Omental fat pad (tissue), 3 donors: ENCODE measurements at regions not wholly inside any gene's neighbourhood (a gene's known extent, or its start where the extent isn't known, plus 50 kb on each side); places are given as distances from the start of the nearest gene placed in this dataset.

Source experiments
- ATAC-seq: fragments of 150-250 bp; one replicate; pipeline ENCODE4 v1.9.1; 2016; ENCODE audit warnings: mild to moderate bottlenecking, moderate library complexity; ENCODE audit not compliant: low FRiP score
- DNase-seq: peaks from one replicate; pipeline ENCODE4 v3.0.0-alpha.2; 2019; ENCODE audit warnings: low spot score
- TF ChIP-seq, protein P1 (sequence below), 3 donors: fragments of 450-650 bp; IDR thresholded peaks; one replicate each; pipeline ENCODE4 v1.5.1; 2016 to 2017; ENCODE audit warnings: antibody characterized with exemption in 3 of 3, mild to moderate bottlenecking in 3 of 3, moderate library complexity in 2 of 3

DNA sequence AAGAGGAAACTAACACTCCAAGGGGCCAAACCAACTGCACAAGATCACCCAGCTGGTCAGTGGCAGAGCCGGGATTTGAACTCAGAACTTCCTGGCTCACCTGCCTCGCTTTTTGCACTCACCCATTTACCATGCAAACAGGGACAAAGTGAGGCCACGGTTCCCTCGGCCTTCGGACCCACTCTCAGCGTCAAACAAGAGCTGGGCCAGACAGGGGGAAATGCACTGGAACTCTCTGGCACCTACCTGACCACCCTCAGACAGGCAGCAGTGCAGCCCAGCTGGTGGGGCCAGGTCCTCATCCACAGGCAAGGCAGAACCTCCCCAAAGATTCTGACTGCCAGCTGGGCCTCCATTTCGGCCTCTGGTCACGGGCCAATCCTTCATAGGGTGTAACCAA, 93.7 kb upstream of the SRSF6 start:
- DNase-seq = no peak
- no peak for ATAC-seq
- TF ChIP-seq, protein P1, sequence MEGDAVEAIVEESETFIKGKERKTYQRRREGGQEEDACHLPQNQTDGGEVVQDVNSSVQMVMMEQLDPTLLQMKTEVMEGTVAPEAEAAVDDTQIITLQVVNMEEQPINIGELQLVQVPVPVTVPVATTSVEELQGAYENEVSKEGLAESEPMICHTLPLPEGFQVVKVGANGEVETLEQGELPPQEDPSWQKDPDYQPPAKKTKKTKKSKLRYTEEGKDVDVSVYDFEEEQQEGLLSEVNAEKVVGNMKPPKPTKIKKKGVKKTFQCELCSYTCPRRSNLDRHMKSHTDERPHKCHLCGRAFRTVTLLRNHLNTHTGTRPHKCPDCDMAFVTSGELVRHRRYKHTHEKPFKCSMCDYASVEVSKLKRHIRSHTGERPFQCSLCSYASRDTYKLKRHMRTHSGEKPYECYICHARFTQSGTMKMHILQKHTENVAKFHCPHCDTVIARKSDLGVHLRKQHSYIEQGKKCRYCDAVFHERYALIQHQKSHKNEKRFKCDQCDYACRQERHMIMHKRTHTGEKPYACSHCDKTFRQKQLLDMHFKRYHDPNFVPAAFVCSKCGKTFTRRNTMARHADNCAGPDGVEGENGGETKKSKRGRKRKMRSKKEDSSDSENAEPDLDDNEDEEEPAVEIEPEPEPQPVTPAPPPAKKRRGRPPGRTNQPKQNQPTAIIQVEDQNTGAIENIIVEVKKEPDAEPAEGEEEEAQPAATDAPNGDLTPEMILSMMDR (IDR thresholded peaks at IDR 0.05) = no peak

DNA sequence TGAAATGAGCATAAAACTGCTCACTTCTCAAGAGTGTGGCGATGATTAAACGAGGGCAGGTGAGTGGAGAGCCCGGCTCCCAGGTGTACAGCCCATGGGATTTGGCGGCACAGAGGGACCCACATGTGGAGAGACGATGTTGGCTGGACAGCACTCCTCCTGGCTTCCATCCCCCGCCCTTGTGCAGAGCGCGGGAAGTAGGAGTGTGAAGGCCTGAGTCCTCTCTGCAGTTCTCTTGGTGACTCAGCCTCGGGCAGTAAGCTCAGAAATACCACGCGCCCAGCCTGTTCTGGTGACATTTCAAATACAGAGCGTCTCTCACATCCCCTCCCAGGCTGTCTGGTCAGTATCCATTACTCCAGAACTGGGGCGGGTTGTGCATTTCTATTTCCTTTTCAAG, 94.2 kb upstream of the SRSF6 start:
- DNase-seq (no peak), ATAC-seq (no peak)
- TF ChIP-seq, protein P1 (IDR thresholded peaks at IDR 0.05) = no peak

DNA sequence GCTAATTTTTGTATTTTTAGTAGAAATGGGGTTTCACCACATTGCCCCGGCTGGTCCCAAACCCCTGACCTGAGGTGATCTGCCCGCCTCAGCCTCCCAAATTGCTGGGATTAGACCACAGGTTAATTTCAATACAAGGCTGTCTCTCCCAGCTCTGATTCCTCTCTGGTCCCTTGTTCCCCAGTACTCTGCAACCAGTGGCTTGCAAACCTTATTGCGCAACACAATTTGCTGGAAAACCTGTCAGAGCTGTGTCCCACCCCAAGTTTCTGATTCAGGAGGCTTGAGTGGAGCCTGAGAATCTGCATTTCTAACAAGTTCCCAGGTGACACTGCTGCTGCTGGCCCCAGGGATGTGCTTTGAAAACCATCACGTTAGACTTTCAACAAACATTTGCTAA, 96.2 kb upstream of the SRSF6 start:
- no peak for DNase-seq
- no peak for ATAC-seq
- TF ChIP-seq, protein P1 (IDR thresholded peaks at IDR 0.05) = no peak

DNA sequence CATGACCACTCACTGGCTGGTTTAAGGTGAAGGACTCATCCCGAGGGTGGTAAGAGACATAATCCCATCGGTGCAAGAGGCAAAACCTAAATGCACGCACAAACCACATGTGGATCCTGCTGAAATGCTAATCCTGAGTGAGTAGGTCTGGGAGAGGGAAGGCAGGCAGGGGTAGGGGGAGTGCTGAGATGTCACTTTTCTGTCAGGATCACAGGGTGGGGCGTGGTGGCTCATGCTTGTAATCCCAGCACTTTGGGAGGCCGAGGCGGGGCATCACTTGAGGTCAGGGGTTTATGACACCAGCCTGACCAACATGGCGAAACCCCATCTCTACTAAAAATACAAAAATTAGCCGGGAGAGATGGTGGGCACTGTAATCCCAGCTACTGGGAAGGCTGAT, 97.7 kb upstream of the SRSF6 start:
- TF ChIP-seq, protein P1 (IDR thresholded peaks at IDR 0.05) = no peak
- DNase-seq (no peak), ATAC-seq (no peak)

DNA sequence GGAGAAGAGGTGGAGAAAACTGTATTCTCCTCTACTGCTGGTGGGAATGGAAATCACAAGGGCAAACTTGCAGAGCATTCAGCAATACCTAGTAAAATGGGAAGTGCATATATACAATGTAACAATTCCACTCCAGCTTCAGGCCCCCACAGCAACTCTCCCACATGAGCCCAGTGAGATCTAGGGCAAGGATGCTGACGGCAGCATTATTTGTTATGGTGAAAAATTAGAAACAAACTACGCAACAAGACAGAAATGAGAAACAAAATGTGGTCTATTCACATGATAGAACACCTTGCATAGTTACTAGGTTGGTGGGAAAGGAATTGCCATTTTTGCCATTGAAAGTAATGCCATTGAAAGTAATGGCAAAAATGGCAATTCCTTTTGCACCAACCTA, 98.9 kb upstream of the SRSF6 start:
- no peak for ATAC-seq
- TF ChIP-seq, protein P1 (IDR thresholded peaks at IDR 0.05) = no peak
- no peak for DNase-seq

DNA sequence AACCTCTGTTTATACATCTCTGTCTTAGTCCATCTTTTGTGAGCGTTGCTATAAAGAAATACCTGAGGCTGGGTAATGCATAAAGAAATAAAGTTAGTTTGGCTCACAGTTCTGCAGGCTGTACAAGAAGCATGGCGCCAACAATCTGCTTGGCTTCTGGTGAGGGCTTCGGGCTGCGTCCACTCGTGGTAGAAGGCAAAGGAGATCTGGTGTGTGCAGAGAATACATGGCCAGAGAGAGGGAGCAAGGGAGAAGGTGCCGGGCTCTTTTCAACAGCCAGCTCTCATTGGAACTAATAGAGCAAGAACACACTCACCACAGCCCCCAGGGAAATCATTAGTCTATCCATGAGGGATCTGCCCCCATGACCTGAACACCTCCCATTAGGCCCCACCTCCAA, 100.3 kb upstream of the SRSF6 start:
- DNase-seq = no peak
- ATAC-seq = no peak
- TF ChIP-seq, protein P1 (IDR thresholded peaks at IDR 0.05) = no peak

DNA sequence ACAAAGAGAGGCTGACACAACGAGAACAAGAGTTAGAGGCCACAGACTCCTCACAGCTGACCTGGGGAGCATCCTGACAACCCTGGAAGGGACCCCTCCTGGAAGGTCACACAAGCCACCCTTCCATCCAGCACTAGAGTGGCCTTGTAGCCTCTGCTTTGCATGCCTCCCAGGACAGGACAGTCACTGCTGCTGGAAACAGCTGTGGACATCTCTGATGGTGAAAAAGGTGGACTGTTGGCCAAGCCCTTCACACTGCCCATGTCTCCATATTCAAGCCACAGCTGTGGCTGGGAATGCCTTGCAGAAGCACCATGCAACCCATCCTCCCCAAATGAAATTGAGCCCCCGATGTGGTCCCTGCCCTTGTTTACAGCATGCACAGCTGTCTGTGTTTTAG, 102.1 kb upstream of the SRSF6 start:
- TF ChIP-seq, protein P1 (IDR thresholded peaks at IDR 0.05) = no peak
- no peak for DNase-seq
- ATAC-seq = no peak
